IPS-18a (cell line): ENCODE measurements at regions not wholly inside any gene's neighbourhood (a gene's known extent, or its start where the extent isn't known, plus 50 kb on each side); places are given as distances from the start of the nearest gene placed in this dataset.

Experiments used
- H3K27ac ChIP-seq: one replicate; pipeline ENCODE4 v1.5.1; 2013; ENCODE audit warnings: low read length
- H3K27me3 ChIP-seq: one replicate; pipeline ENCODE4 v1.6.1; 2013; ENCODE audit warnings: mild to moderate bottlenecking, low read length; ENCODE audit not compliant: control insufficient read depth, insufficient read depth
- H3K36me3 ChIP-seq: one replicate; pipeline ENCODE4 v1.6.1; 2013; ENCODE audit warnings: low read depth, low read length; ENCODE audit not compliant: control insufficient read depth
- H3K4me1 ChIP-seq: one replicate; pipeline ENCODE4 v1.6.1; 2013; ENCODE audit warnings: low read depth, low read length; ENCODE audit not compliant: control insufficient read depth
- H3K4me3 ChIP-seq: one replicate; pipeline ENCODE4 v1.5.1; 2013; ENCODE audit warnings: low read length
- H3K9ac ChIP-seq: one replicate; pipeline ENCODE4 v1.6.1; 2013; ENCODE audit warnings: mild to moderate bottlenecking, low read length, moderate library complexity
- H3K9me3 ChIP-seq: one replicate; pipeline ENCODE4 v1.6.1; 2013; ENCODE audit warnings: low read depth, low read length; ENCODE audit not compliant: control insufficient read depth

GRCh38 chr5:68012831-68013230 is 202.7 kb upstream of the PIK3R1 start:
- Histone ChIP-seq H3K27me3 (no peaks in the 10 kb centered on the region), H3K4me3 (no peak overlapping the region), H3K27ac (no peak overlapping the region), H3K9me3 (no peaks in the 10 kb centered on the region), H3K4me1 (no peaks in the 10 kb centered on the region), H3K9ac (no peak overlapping the region), H3K36me3 (no peaks in the 10 kb centered on the region)

- Histone ChIP-seq H3K27ac (no peak overlapping the region), H3K27me3 (no peaks in the 10 kb centered on the region), H3K9ac (no peak overlapping the region), H3K4me3 (no peak overlapping the region), H3K4me1 (no peaks in the 10 kb centered on the region), H3K9me3 (no peaks in the 10 kb centered on the region), H3K36me3 (no peaks in the 10 kb centered on the region)
These were observed 203.1 kb upstream of the PIK3R1 start for GRCh38 chr5:68012429-68012828.

- H3K9me3 ChIP-seq = no peaks in the 10 kb centered on the region
- no peaks in the 10 kb centered on the region for H3K36me3 ChIP-seq
- no peak overlapping the region for H3K9ac ChIP-seq
- no peaks in the 10 kb centered on the region for H3K27me3 ChIP-seq
- H3K4me3 ChIP-seq = no peak overlapping the region
- H3K4me1 ChIP-seq = no peaks in the 10 kb centered on the region
- no peak overlapping the region for H3K27ac ChIP-seq
These were observed 203.8 kb upstream of the PIK3R1 start for GRCh38 chr5:68011801-68012200.

GRCh38 chr5:68011259-68011760 is 204.2 kb upstream of the PIK3R1 start:
- Histone ChIP-seq H3K9ac (no peak overlapping the region), H3K27ac (no peak overlapping the region), H3K4me1 (no peaks in the 10 kb centered on the region), H3K27me3 (no peaks in the 10 kb centered on the region), H3K9me3 (no peaks in the 10 kb centered on the region), H3K36me3 (no peaks in the 10 kb centered on the region), H3K4me3 (no peak overlapping the region)

GRCh38 chr5:68010740-68011139 is 204.8 kb upstream of the PIK3R1 start:
- Histone ChIP-seq H3K36me3 (no peaks in the 10 kb centered on the region), H3K4me3 (no peak overlapping the region), H3K27ac (no peak overlapping the region), H3K27me3 (no peaks in the 10 kb centered on the region), H3K9ac (no peak overlapping the region), H3K4me1 (no peaks in the 10 kb centered on the region), H3K9me3 (no peaks in the 10 kb centered on the region)

GRCh38 chr5:68007451-68007850 is 208.1 kb upstream of the PIK3R1 start:
- Histone ChIP-seq H3K27me3 (no peaks in the 10 kb centered on the region), H3K27ac (no peak overlapping the region), H3K9me3 (no peaks in the 10 kb centered on the region), H3K36me3 (no peaks in the 10 kb centered on the region), H3K9ac (no peak overlapping the region), H3K4me3 (no peak overlapping the region), H3K4me1 (no peaks in the 10 kb centered on the region)

GRCh38 chr5:68002836-68003235 is 212.7 kb upstream of the PIK3R1 start:
- Histone ChIP-seq H3K27ac (no peak overlapping the region), H3K4me3 (no peak overlapping the region), H3K9me3 (no peaks in the 10 kb centered on the region), H3K4me1 (no peaks in the 10 kb centered on the region), H3K9ac (no peak overlapping the region), H3K36me3 (no peaks in the 10 kb centered on the region), H3K27me3 (no peaks in the 10 kb centered on the region)

- Histone ChIP-seq H3K9ac (no peak overlapping the region), H3K4me3 (no peak overlapping the region), H3K9me3 (no peaks in the 10 kb centered on the region), H3K27me3 (no peaks in the 10 kb centered on the region), H3K4me1 (no peaks in the 10 kb centered on the region), H3K36me3 (no peaks in the 10 kb centered on the region), H3K27ac (no peak overlapping the region)
These were observed 214.8 kb upstream of the PIK3R1 start for GRCh38 chr5:68000805-68001204.

- no peaks in the 10 kb centered on the region for H3K4me1 ChIP-seq
- H3K9ac ChIP-seq = no peak overlapping the region
- H3K36me3 ChIP-seq = no peaks in the 10 kb centered on the region
- no peaks in the 10 kb centered on the region for H3K9me3 ChIP-seq
- no peak overlapping the region for H3K27ac ChIP-seq
- H3K4me3 ChIP-seq = no peak overlapping the region
- H3K27me3 ChIP-seq = no peaks in the 10 kb centered on the region
These were observed 216.2 kb upstream of the PIK3R1 start for GRCh38 chr5:67999391-67999790.

GRCh38 chr5:67998709-67999261 is 216.8 kb upstream of the PIK3R1 start:
- H3K9ac ChIP-seq = no peak overlapping the region
- H3K27me3 ChIP-seq = no peaks in the 10 kb centered on the region
- no peaks in the 10 kb centered on the region for H3K9me3 ChIP-seq
- no peaks in the 10 kb centered on the region for H3K4me1 ChIP-seq
- H3K27ac ChIP-seq = no peak overlapping the region
- no peaks in the 10 kb centered on the region for H3K36me3 ChIP-seq
- H3K4me3 ChIP-seq = no peak overlapping the region

- Histone ChIP-seq H3K9me3 (no peaks in the 10 kb centered on the region), H3K36me3 (no peaks in the 10 kb centered on the region), H3K27me3 (no peaks in the 10 kb centered on the region), H3K4me3 (no peak overlapping the region), H3K9ac (no peak overlapping the region), H3K27ac (no peak overlapping the region), H3K4me1 (no peaks in the 10 kb centered on the region)
These were observed 217.6 kb upstream of the PIK3R1 start for GRCh38 chr5:67997892-67998457.

- H3K9ac ChIP-seq = no peak overlapping the region
- H3K27ac ChIP-seq = no peak overlapping the region
- H3K36me3 ChIP-seq = no peaks in the 10 kb centered on the region
- H3K4me3 ChIP-seq = no peak overlapping the region
- no peaks in the 10 kb centered on the region for H3K4me1 ChIP-seq
- H3K9me3 ChIP-seq = no peaks in the 10 kb centered on the region
- H3K27me3 ChIP-seq = no peaks in the 10 kb centered on the region
These were observed 218.4 kb upstream of the PIK3R1 start for GRCh38 chr5:67997148-67997547.
